GM06990 (cell line): ENCODE measurements at regions not wholly inside any gene's neighbourhood (a gene's known extent, or its start where the extent isn't known, plus 50 kb on each side); places are given as distances from the start of the nearest gene placed in this dataset.
A peak's percentile ranks its signal among the peaks of the same experiment; 100 is the strongest.

Experiments used
- DNase-seq: peaks from one replicate; pipeline ENCODE4 v3.0.0-alpha.2; 2011; ENCODE audit not compliant: insufficient read length; ENCODE audit errors: extremely low read depth
- H3K27me3 ChIP-seq: replicated peaks from 2 replicates; pipeline ENCODE4 v1.6.0; 2011; ENCODE audit warnings: low read length; ENCODE audit not compliant: control insufficient read depth, insufficient read depth
- H3K36me3 ChIP-seq: 2 replicates; pipeline ENCODE4 v1.5.1; 2011; ENCODE audit warnings: low read length; ENCODE audit not compliant: control insufficient read depth, insufficient read depth
- H3K4me3 ChIP-seq: replicated peaks from 2 replicates; pipeline ENCODE4 v1.5.1; 2011; ENCODE audit warnings: low read depth, mild to moderate bottlenecking, control low read depth, low read length
- TF ChIP-seq, protein P1 (sequence below): IDR thresholded peaks from 2 replicates; pipeline ENCODE4 v1.5.1; 2011; ENCODE audit warnings: low read length, control low read depth, mild to moderate bottlenecking, inconsistent platforms; ENCODE audit not compliant: insufficient read depth, poor library complexity, severe bottlenecking

- DNase-seq = no peak
- Histone ChIP-seq H3K36me3 (no peaks in the 10 kb centered on the region), H3K4me3 (no peak overlapping the region), H3K27me3 (no peaks in the 10 kb centered on the region)
- TF ChIP-seq, protein P1, sequence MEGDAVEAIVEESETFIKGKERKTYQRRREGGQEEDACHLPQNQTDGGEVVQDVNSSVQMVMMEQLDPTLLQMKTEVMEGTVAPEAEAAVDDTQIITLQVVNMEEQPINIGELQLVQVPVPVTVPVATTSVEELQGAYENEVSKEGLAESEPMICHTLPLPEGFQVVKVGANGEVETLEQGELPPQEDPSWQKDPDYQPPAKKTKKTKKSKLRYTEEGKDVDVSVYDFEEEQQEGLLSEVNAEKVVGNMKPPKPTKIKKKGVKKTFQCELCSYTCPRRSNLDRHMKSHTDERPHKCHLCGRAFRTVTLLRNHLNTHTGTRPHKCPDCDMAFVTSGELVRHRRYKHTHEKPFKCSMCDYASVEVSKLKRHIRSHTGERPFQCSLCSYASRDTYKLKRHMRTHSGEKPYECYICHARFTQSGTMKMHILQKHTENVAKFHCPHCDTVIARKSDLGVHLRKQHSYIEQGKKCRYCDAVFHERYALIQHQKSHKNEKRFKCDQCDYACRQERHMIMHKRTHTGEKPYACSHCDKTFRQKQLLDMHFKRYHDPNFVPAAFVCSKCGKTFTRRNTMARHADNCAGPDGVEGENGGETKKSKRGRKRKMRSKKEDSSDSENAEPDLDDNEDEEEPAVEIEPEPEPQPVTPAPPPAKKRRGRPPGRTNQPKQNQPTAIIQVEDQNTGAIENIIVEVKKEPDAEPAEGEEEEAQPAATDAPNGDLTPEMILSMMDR = no peak
Observed at GRCh38 chr5:91652678-91653077, 269.6 kb upstream of the ARRDC3 start.

GRCh38 chr5:91651704-91652103 is 268.6 kb upstream of the ARRDC3 start:
- H3K27me3 ChIP-seq = no peaks in the 10 kb centered on the region
- no peaks in the 10 kb centered on the region for H3K36me3 ChIP-seq
- H3K4me3 ChIP-seq = no peak overlapping the region
- TF ChIP-seq, protein P1 = no peak
- no peak for DNase-seq

- TF ChIP-seq, protein P1 = no peak
- H3K27me3 ChIP-seq = no peaks in the 10 kb centered on the region
- no peak for DNase-seq
- no peaks in the 10 kb centered on the region for H3K36me3 ChIP-seq
- no peak overlapping the region for H3K4me3 ChIP-seq
Observed at GRCh38 chr5:91645347-91645746, 262.2 kb upstream of the ARRDC3 start.

DNA sequence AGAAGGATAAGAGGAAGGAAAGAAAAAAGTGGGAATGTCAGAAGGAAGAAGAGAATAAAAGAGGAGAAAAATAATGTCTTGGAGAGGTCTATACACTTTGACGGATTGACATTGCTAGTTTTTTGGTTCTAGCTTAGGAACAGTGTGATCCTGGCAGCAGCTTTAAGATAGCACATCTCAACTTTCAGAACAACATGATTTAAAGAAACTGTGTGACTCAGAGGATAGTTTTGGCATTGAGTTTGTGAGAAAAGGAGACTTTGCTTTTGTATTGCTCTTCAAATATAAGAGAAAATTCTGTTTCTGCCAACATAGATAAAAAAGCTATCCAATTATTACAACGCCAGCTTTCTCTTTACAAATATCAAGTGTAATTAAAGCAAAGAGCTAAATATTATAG is 260.7 kb upstream of the ARRDC3 start:
- DNase-seq = no peak
- TF ChIP-seq, protein P1 = no peak
- Histone ChIP-seq H3K4me3 (no peak overlapping the region), H3K36me3 (no peaks in the 10 kb centered on the region), H3K27me3 (no peaks in the 10 kb centered on the region)

GRCh38 chr5:91642581-91642980 is 259.5 kb upstream of the ARRDC3 start:
- Histone ChIP-seq H3K27me3 (no peaks in the 10 kb centered on the region), H3K36me3 (no peaks in the 10 kb centered on the region), H3K4me3 (no peak overlapping the region)
- TF ChIP-seq, protein P1 = no peak
- no peak for DNase-seq

GRCh38 chr5:91641730-91642350 is 258.7 kb upstream of the ARRDC3 start:
- Histone ChIP-seq H3K27me3 (no peaks in the 10 kb centered on the region), H3K4me3 (no peak overlapping the region), H3K36me3 (no peaks in the 10 kb centered on the region)
- DNase-seq = peak; percentile 3
- TF ChIP-seq, protein P1 = peak; percentile 56
